ENCODE measurements at regions not wholly inside any gene's neighbourhood (a gene's known extent, or its start where the extent isn't known, plus 50 kb on each side); places are given as distances from the start of the nearest gene placed in this dataset.

DNA sequence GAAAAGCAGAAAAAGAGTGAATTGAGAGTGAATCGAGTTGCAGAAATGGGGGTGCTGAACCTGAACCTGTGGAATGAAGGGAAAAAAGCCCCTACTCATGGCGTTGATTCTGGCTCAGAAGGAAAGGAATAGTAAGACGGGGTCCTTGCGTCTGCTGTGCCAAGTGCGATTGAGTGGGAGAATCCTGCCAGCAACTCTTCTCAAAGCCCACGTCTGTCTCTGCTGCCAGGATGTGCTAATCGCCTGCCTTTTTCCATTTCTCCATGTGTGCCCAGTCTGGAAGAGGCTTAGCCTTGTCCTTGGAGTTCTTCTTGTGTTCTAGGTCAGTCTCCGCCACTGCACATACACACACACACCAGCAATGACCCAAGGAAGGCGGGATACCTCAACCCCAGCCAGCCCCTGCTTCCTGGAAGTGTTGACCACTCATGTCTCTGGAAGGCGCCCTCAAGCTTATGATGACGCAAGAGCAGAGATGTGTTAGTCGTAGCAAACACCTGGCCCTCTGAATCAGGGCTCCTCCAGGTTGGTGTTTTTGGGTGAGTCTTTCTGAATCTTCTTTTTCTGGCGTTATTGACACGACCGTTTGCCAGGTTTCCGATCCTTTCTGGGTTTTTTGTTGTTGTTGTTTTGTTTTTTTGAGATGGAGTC, 262.4 kb upstream of the PROK2 start (continued):
- TF ChIP-seq, protein P1, sequence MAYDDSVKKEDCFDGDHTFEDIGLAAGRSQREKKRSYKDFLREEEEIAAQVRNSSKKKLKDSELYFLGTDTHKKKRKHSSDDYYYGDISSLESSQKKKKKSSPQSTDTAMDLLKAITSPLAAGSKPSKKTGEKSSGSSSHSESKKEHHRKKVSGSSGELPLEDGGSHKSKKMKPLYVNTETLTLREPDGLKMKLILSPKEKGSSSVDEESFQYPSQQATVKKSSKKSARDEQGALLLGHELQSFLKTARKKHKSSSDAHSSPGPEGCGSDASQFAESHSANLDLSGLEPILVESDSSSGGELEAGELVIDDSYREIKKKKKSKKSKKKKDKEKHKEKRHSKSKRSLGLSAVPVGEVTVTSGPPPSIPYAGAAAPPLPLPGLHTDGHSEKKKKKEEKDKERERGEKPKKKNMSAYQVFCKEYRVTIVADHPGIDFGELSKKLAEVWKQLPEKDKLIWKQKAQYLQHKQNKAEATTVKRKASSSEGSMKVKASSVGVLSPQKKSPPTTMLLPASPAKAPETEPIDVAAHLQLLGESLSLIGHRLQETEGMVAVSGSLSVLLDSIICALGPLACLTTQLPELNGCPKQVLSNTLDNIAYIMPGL (CRISPR knock-in tag; IDR thresholded peaks at IDR 0.05; ENCODE audit: borderline replicate concordance): no peak
- TF ChIP-seq HOXB5 (CRISPR knock-in tag; IDR thresholded peaks at IDR 0.05) (no peak), ZNF302 (CRISPR knock-in tag; IDR thresholded peaks at IDR 0.05) (no peak), RFX5 (IDR thresholded peaks at IDR 0.05) (no peak), POLR2A (IDR thresholded peaks at IDR 0.05; ENCODE audit: low read length) (no peak)

DNA sequence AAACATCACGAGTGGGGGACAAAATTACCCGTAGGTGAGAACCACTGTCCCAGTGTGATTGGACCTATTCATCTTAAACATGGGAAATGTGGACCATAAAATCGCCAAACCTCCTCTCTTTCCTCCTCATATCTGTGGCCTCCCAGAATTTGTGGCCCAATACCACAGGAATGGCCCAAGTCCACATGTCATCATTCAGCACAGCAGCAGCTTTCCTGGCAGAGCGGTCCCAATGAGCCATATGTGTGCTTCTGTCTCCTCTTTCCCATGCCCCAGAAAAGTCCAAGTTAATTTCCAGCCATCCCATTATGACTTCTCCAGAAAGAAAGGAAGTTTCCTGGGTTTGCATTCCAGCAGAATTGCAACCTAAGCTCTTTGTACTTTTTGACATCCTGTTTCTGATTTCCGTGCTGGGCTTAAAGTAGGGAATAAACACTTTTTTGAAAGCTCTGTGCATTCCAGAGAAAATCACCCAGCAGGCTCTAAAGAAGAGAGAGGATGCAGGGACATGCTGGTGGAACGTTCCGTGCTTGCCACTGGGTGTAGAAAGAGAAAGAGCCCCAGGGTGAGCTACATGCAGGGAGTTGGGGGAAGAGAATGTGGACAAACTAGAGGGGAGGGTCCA, 259.4 kb upstream of the PROK2 start:
- FAIRE-seq: no peak
- Histone ChIP-seq H3K27ac (no peak overlapping the region), H3K4me2 (no peak overlapping the region), H3K9me3 (no peaks in the 10 kb centered on the region), H3K4me1 (no peaks in the 10 kb centered on the region), H3K4me3 (no peak overlapping the region)
- ChIA-PET POLR2A (no interaction called here), CTCF (no interaction called here)
- DNase-seq (ENCODE audit: low read depth in 1 of 2, low spot score in 1 of 2): no peak
- 28% methylated on average over 7 of the region's 7 CpGs for WGBS (ENCODE audit: missing lambda C conversion rate)
- no peak for ATAC-seq
- TF ChIP-seq MYC (IDR thresholded peaks at IDR 0.05; ENCODE audit: borderline replicate concordance, low read length) (no peak), TP53 (CRISPR knock-in tag; IDR thresholded peaks at IDR 0.05) (no peak), MAFK (IDR thresholded peaks at IDR 0.05; ENCODE audit: partially characterized antibody) (peak; percentile 36), RAD21 (conservative IDR thresholded peaks at IDR 0.05 in 1 of 2, IDR thresholded peaks at IDR 0.05 in 1 of 2) (no peak)
- TF ChIP-seq, protein P2, sequence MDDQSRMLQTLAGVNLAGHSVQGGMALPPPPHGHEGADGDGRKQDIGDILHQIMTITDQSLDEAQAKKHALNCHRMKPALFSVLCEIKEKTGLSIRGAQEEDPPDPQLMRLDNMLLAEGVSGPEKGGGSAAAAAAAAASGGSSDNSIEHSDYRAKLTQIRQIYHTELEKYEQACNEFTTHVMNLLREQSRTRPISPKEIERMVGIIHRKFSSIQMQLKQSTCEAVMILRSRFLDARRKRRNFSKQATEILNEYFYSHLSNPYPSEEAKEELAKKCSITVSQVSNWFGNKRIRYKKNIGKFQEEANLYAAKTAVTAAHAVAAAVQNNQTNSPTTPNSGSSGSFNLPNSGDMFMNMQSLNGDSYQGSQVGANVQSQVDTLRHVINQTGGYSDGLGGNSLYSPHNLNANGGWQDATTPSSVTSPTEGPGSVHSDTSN (IDR thresholded peaks at IDR 0.05): no peak

DNA sequence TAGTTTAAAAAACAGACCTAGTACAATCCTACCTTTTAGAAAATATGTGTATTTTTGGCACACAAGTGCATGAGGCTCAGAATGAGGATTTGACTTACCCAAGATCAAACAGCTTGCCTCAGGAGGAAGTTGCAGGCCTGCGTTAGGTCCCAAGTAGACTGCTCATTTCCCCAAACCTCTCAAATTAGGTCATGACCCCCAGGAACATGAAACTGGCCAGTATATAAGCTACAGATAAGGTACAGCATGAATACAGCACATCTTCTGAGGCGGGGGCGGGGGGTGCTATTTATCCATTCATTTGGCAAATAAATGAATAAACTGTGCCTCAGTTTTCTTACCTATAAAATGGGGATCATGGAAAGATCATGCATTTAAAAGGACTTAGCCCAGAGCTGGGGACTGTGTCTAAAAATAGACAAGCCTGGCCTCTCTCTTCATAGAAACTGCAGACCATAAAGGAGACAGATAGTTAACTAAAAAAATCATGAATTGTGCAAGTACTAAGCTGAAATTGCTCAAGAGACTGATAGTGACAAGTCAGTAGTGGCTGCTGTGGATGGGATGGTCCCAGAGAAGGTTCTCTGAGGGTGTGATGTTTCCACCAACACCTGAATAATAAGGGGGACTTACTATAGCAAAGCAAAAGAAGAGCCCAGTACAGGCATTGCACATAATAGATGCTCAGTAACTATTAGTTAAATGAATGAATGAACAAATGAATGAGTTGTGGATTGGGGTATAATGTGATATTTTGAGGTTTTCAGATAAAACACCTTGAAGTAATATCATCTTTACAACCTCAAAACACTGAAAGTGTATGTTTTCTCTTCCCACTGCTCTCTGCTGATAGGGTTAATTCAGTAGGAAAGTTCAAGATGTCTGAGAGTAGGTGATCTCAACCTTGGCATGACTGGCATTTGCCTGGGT, 258.5 kb upstream of the PROK2 start:
- H3K4me3 ChIP-seq: no peak overlapping the region
- DNase-seq (ENCODE audit: low read depth in 1 of 2, low spot score in 1 of 2): no peak
- H3K27ac ChIP-seq: no peak overlapping the region
- ChIA-PET CTCF (no interaction called here), POLR2A (no interaction called here)
- 28% methylated on average over 3 of the region's 3 CpGs for WGBS (ENCODE audit: missing lambda C conversion rate)
- TF ChIP-seq MAFK (IDR thresholded peaks at IDR 0.05; ENCODE audit: partially characterized antibody): no peak
- ATAC-seq: no peak
- H3K9me3 ChIP-seq: no peaks in the 10 kb centered on the region
- H3K4me2 ChIP-seq: no peak overlapping the region
- FAIRE-seq: no peak
- H3K4me1 ChIP-seq: no peaks in the 10 kb centered on the region

DNA sequence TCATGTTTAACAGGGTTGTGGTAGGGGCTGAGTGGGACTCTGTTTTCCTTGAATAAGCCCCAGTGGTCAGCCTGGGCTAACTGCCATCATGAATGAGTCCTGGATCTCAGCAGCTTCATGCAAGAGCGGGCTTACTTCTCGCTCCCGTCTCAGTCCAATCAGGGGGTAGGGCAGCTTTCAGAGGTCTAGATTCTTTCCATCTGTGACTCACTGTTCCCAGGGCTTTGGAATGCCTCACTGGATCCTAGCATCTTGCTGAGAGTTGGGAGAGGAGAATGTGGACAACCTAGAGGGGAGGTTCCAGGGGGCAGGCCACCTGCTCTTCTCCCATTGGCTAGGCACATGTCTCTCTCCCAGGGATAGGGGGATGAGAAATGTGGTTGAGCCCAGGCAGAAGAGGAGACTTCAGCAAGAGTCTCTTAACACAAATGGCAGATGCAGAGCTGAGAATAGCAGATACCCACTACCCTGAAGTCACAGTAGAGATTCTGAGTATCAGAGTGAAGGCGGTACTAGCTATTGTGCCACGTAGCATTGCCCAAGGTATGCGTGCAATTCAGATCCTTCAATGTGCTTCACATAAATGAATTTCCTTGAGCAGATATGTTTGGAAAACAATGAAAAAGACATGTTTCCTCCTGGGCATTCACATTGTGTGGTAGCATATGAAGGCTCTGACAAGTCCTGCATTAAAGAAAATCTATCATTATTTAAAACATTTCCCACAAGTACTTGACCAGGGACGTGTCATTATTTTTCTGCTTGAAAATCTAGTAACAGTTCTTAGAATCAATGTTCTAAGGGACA, 257.7 kb upstream of the PROK2 start:
- ATAC-seq (0 out of 6 replicates have a peak, but pooled peaks of 1 of the 2 experiments have one; percentile 35), DNase-seq (ENCODE audit: low read depth in 1 of 2, low spot score in 1 of 2) (no peak), FAIRE-seq (no peak)
- ChIA-PET POLR2A (no interaction called here), CTCF (no interaction called here)
- Histone ChIP-seq H3K4me3 (no peak overlapping the region), H3K4me2 (no peak overlapping the region), H3K4me1 (no peaks in the 10 kb centered on the region), H3K9me3 (no peaks in the 10 kb centered on the region), H3K27ac (no peak overlapping the region)
- WGBS (ENCODE audit: missing lambda C conversion rate): 62% methylated on average over 7 of the region's 7 CpGs
- TF ChIP-seq FOSL2 (IDR thresholded peaks at IDR 0.05) (no peak), FOSL2 (CRISPR knock-in tag; IDR thresholded peaks at IDR 0.05) (no peak), RNF2 (IDR thresholded peaks at IDR 0.05; ENCODE audit: borderline replicate concordance, low read depth) (no peak)
